GM18861 (cell line): ENCODE measurements at regions not wholly inside any gene's neighbourhood (a gene's known extent, or its start where the extent isn't known, plus 50 kb on each side); places are given as distances from the start of the nearest gene placed in this dataset.
"Not testable (repeated sequence)": the region's sequence is repeated elsewhere in the genome, so short reads cannot be mapped to it uniquely, and the experiment has no call there.

Experiments
- ATAC-seq: cut with Tn5 transposase; IDR thresholded peaks from one replicate; pipeline ENCODE4 v1.9.1; 2021; ENCODE audit not compliant: unreplicated experiment

- not testable (repeated sequence) for ATAC-seq
Measured at GRCh38 chr5:110987573-110987972, 83.9 kb upstream of the TSLP start.

GRCh38 chr5:110996742-110997141 is 74.8 kb upstream of the TSLP start:
- no peak for ATAC-seq

- ATAC-seq, result no peak
Measured at GRCh38 chr5:111002036-111002435, 69.5 kb upstream of the TSLP start.

- no peak for ATAC-seq
Measured at GRCh38 chr5:111003623-111004022, 67.9 kb upstream of the TSLP start.

- no peak for ATAC-seq
Measured at GRCh38 chr5:111004291-111004690, 67.2 kb upstream of the TSLP start.

- ATAC-seq, result no peak
Measured at GRCh38 chr5:111010783-111011182, 60.7 kb upstream of the TSLP start.

GRCh38 chr5:111013011-111013410 is 58.5 kb upstream of the TSLP start:
- no peak for ATAC-seq

GRCh38 chr5:111016801-111017200 is 54.7 kb upstream of the TSLP start:
- ATAC-seq, result no peak

GRCh38 chr5:111017731-111018130 is 53.8 kb upstream of the TSLP start:
- no peak for ATAC-seq
